ENCODE measurements at regions not wholly inside any gene's neighbourhood (a gene's known extent, or its start where the extent isn't known, plus 50 kb on each side); places are given as distances from the start of the nearest gene placed in this dataset.
"Not testable (repeated sequence)": the region's sequence is repeated elsewhere in the genome, so short reads cannot be mapped to it uniquely, and the experiment has no call there.

DNA sequence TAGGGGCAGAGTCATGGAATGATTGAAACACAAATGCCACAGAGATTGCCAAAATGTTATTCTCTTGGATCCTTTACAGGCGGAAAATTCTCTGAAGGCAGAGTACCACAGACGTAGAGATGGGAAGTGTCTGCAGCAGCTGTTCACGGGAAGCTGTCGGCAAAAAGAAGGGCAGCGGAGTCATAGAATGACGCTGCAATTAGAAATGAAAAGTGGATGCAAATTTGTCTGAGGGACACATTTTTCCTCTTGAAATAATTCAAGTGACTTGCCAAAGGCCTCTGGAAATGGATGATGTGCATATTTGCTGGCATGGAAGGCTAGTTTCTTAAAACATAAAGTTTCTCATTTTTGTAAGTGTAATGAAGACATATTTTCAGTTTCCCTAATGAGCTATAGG, 77.5 kb upstream of the PLD5 start:
- TF ChIP-seq EZH2 (IDR thresholded peaks at IDR 0.05; ENCODE audit: low read length, missing control alignments): no peak
- TF ChIP-seq, protein P1, sequence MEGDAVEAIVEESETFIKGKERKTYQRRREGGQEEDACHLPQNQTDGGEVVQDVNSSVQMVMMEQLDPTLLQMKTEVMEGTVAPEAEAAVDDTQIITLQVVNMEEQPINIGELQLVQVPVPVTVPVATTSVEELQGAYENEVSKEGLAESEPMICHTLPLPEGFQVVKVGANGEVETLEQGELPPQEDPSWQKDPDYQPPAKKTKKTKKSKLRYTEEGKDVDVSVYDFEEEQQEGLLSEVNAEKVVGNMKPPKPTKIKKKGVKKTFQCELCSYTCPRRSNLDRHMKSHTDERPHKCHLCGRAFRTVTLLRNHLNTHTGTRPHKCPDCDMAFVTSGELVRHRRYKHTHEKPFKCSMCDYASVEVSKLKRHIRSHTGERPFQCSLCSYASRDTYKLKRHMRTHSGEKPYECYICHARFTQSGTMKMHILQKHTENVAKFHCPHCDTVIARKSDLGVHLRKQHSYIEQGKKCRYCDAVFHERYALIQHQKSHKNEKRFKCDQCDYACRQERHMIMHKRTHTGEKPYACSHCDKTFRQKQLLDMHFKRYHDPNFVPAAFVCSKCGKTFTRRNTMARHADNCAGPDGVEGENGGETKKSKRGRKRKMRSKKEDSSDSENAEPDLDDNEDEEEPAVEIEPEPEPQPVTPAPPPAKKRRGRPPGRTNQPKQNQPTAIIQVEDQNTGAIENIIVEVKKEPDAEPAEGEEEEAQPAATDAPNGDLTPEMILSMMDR (conservative IDR thresholded peaks at IDR 0.05 in 1 of 2, IDR thresholded peaks at IDR 0.05 in 1 of 2; ENCODE audit: low read depth in 1 of 2, low read length in 2 of 2): no peak
- H3K9me3 ChIP-seq (ENCODE audit: control insufficient read depth, insufficient read depth, low read depth, low read length): no peaks in the 10 kb centered on the region
- no peak overlapping the region for H3K4me3 ChIP-seq (replicated peaks in 1 of 4; ENCODE audit: control extremely low read depth in 1 of 4, insufficient read depth in 1 of 4, low read depth in 3 of 4, low read length in 4 of 4)
- no peak overlapping the region for H3K9ac ChIP-seq (ENCODE audit: insufficient read depth, low read length)
- H3K36me3 ChIP-seq (ENCODE audit: control insufficient read depth, insufficient read depth, low read length): no peaks in the 10 kb centered on the region
- no peaks in the 10 kb centered on the region for H3K27me3 ChIP-seq (ENCODE audit: control insufficient read depth, insufficient read depth, low read length)
- H2AFZ ChIP-seq (ENCODE audit: low read length): no peak overlapping the region
- H3K79me2 ChIP-seq (ENCODE audit: control insufficient read depth, insufficient read depth, low read length): no peaks in the 10 kb centered on the region
- DNase-seq (ENCODE audit: low read depth in 2 of 2): no peak
- no peak overlapping the region for H3K27ac ChIP-seq (ENCODE audit: insufficient read depth, low read length)
- H3K4me2 ChIP-seq (ENCODE audit: extremely low read depth, insufficient read depth, low read length): no peak overlapping the region
- H4K20me1 ChIP-seq (ENCODE audit: control insufficient read depth, extremely low read depth, insufficient read depth, low read length): no peaks in the 10 kb centered on the region
- H3K4me1 ChIP-seq (ENCODE audit: control insufficient read depth, extremely low read depth, insufficient read depth, low read length): no peaks in the 10 kb centered on the region

DNA sequence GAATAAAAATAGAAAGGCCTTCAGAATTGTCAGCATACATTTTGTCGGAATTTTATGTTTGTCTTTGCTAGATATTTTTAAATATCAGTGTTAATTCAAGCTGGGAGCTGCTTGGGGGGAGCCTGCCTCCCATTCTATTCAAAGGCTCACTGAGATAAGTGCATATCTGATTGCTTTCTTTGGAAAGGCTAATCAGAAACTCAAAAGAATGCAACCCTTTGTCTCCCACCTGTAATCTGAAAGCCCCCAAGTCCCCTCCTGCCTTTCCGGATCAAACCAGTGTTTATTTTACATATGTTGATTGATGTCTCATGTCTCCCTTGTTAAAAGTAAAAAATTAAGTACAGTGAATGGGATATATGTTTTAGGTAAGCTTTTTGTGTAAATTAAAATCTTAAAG, 69.3 kb upstream of the PLD5 start:
- not testable (repeated sequence) for H4K20me1 ChIP-seq (ENCODE audit: control insufficient read depth, extremely low read depth, insufficient read depth, low read length); H2AFZ ChIP-seq (ENCODE audit: low read length); H3K4me2 ChIP-seq (ENCODE audit: extremely low read depth, insufficient read depth, low read length); H3K36me3 ChIP-seq (ENCODE audit: control insufficient read depth, insufficient read depth, low read length); H3K27me3 ChIP-seq (ENCODE audit: control insufficient read depth, insufficient read depth, low read length); DNase-seq (ENCODE audit: low read depth in 2 of 2); H3K4me3 ChIP-seq (replicated peaks in 1 of 4; ENCODE audit: control extremely low read depth in 1 of 4, insufficient read depth in 1 of 4, low read depth in 3 of 4, low read length in 4 of 4); H3K4me1 ChIP-seq (ENCODE audit: control insufficient read depth, extremely low read depth, insufficient read depth, low read length); H3K9me3 ChIP-seq (ENCODE audit: control insufficient read depth, insufficient read depth, low read depth, low read length); H3K27ac ChIP-seq (ENCODE audit: insufficient read depth, low read length); H3K9ac ChIP-seq (ENCODE audit: insufficient read depth, low read length); H3K79me2 ChIP-seq (ENCODE audit: control insufficient read depth, insufficient read depth, low read length)

DNA sequence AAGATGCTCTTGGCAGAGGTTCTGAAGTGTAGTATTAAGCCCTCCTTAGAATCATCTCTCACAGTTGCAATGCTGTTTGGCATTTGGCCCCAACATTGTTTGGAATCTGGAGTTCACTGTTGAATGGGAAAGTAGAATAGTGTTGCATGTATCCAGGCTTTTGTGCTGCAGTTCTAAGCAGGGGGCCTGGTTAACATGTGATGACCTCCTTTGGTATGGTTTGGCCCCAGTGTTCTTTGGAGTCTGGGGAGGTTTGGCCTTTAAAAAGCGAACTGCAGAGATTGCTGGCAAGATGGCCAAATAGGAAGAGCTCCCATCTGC, 61.8 kb upstream of the PLD5 start:
- Histone ChIP-seq H3K27ac (ENCODE audit: insufficient read depth, low read length) (no peak overlapping the region), H3K4me1 (ENCODE audit: control insufficient read depth, extremely low read depth, insufficient read depth, low read length) (no peaks in the 10 kb centered on the region), H3K79me2 (ENCODE audit: control insufficient read depth, insufficient read depth, low read length) (no peaks in the 10 kb centered on the region), H3K4me2 (ENCODE audit: extremely low read depth, insufficient read depth, low read length) (no peak overlapping the region), H2AFZ (ENCODE audit: low read length) (no peak overlapping the region), H3K9ac (ENCODE audit: insufficient read depth, low read length) (no peak overlapping the region), H3K36me3 (ENCODE audit: control insufficient read depth, insufficient read depth, low read length) (no peaks in the 10 kb centered on the region), H3K9me3 (ENCODE audit: control insufficient read depth, insufficient read depth, low read depth, low read length) (no peaks in the 10 kb centered on the region), H3K4me3 (replicated peaks in 1 of 4; ENCODE audit: control extremely low read depth in 1 of 4, insufficient read depth in 1 of 4, low read depth in 3 of 4, low read length in 4 of 4) (no peak overlapping the region), H3K27me3 (ENCODE audit: control insufficient read depth, insufficient read depth, low read length) (no peaks in the 10 kb centered on the region), H4K20me1 (ENCODE audit: control insufficient read depth, extremely low read depth, insufficient read depth, low read length) (no peaks in the 10 kb centered on the region)
- no peak for TF ChIP-seq EZH2 (IDR thresholded peaks at IDR 0.05; ENCODE audit: low read length, missing control alignments)
- TF ChIP-seq, protein P1 (conservative IDR thresholded peaks at IDR 0.05 in 1 of 2, IDR thresholded peaks at IDR 0.05 in 1 of 2; ENCODE audit: low read depth in 1 of 2, low read length in 2 of 2): no peak
- DNase-seq (ENCODE audit: low read depth in 2 of 2): no peak
